ENCODE measurements at regions not wholly inside any gene's neighbourhood (a gene's known extent, or its start where the extent isn't known, plus 50 kb on each side); places are given as distances from the start of the nearest gene placed in this dataset.

- Histone ChIP-seq H3K4me1 (ENCODE audit: control insufficient read depth in 1 of 2, insufficient read depth in 2 of 2, low read length in 2 of 2) (no peaks in the 10 kb centered on the region), H3K9ac (ENCODE audit: insufficient read depth, low read length, poor library complexity, severe bottlenecking) (no peak overlapping the region), H2AFZ (ENCODE audit: insufficient read depth, low read depth, low read length, poor library complexity, severe bottlenecking) (no peak overlapping the region), H3K4me3 (replicated peaks in 1 of 3; ENCODE audit: low read depth in 2 of 3, low read length in 3 of 3) (no peak overlapping the region), H3K27ac (ENCODE audit: low read depth in 1 of 2, low read length in 2 of 2) (no peak overlapping the region), H3K27me3 (ENCODE audit: control insufficient read depth in 2 of 2, insufficient read depth in 2 of 2, low read length in 2 of 2) (no peaks in the 10 kb centered on the region), H3K36me3 (replicated peaks in 1 of 2; ENCODE audit: control insufficient read depth in 1 of 2, insufficient read depth in 2 of 2, low read length in 2 of 2) (no peaks in the 10 kb centered on the region), H3K79me2 (ENCODE audit: insufficient read depth, low read length) (no peaks in the 10 kb centered on the region), H3K9me3 (replicated peaks in 1 of 2; ENCODE audit: control insufficient read depth in 1 of 2, insufficient read depth in 1 of 2, low read length in 2 of 2) (no peaks in the 10 kb centered on the region), H3K4me2 (replicated peaks; ENCODE audit: extremely low read depth, low read length, poor library complexity, severe bottlenecking) (no peak overlapping the region), H4K20me1 (ENCODE audit: insufficient read depth, low read length) (no peaks in the 10 kb centered on the region)
- Mint-ChIP-seq H3K27ac (no peak overlapping the region), H3K9me3 (peaks cover 0 to 7% (median 4%) of the 10 kb centered on the region in 7 donors), H3K27me3 (ENCODE audit: low read depth in 3 of 3) (no peaks in the 10 kb centered on the region), H3K36me3 (no peaks in the 10 kb centered on the region), H3K4me3 (no peak overlapping the region), H3K4me1 (peaks cover 5% of the 10 kb centered on the region)
- 20% methylated on average over 2 of the region's 2 CpGs for WGBS (ENCODE audit: insufficient coverage)
- DNase-seq = no peak
- no peak for TF ChIP-seq CTCF (IDR thresholded peaks at IDR 0.05)
- intact Hi-C loops (cut with micrococcal nuclease) = no loop called here
Measured at GRCh38 chr21:15528346-15528745, 201.4 kb upstream of the USP25 start.

- H3K9me3 Mint-ChIP-seq = peaks cover 0 to 7% (median 3%) of the 10 kb centered on the region in 7 donors
- no peaks in the 10 kb centered on the region for H3K27me3 Mint-ChIP-seq (ENCODE audit: low read depth in 3 of 3)
- Histone ChIP-seq H4K20me1 (ENCODE audit: insufficient read depth, low read length) (no peaks in the 10 kb centered on the region), H3K79me2 (ENCODE audit: insufficient read depth, low read length) (no peaks in the 10 kb centered on the region), H3K36me3 (replicated peaks in 1 of 2; ENCODE audit: control insufficient read depth in 1 of 2, insufficient read depth in 2 of 2, low read length in 2 of 2) (no peaks in the 10 kb centered on the region), H3K4me1 (ENCODE audit: control insufficient read depth in 1 of 2, insufficient read depth in 2 of 2, low read length in 2 of 2) (peaks cover 7 to 9% of the 10 kb centered on the region in 2 donors), H3K4me2 (replicated peaks; ENCODE audit: extremely low read depth, low read length, poor library complexity, severe bottlenecking) (no peak overlapping the region), H3K27ac (ENCODE audit: low read depth in 1 of 2, low read length in 2 of 2) (no peak overlapping the region), H3K9ac (ENCODE audit: insufficient read depth, low read length, poor library complexity, severe bottlenecking) (no peak overlapping the region), H3K27me3 (ENCODE audit: control insufficient read depth in 2 of 2, insufficient read depth in 2 of 2, low read length in 2 of 2) (no peaks in the 10 kb centered on the region), H3K9me3 (replicated peaks in 1 of 2; ENCODE audit: control insufficient read depth in 1 of 2, insufficient read depth in 1 of 2, low read length in 2 of 2) (no peaks in the 10 kb centered on the region), H2AFZ (ENCODE audit: insufficient read depth, low read depth, low read length, poor library complexity, severe bottlenecking) (no peak overlapping the region), H3K4me3 (replicated peaks in 1 of 3; ENCODE audit: low read depth in 2 of 3, low read length in 3 of 3) (no peak overlapping the region)
- no peak for DNase-seq
- H3K4me1 Mint-ChIP-seq = peaks cover 8% of the 10 kb centered on the region
- WGBS (ENCODE audit: insufficient coverage) = 100% methylated on average over 1 of the region's 3 CpGs
- intact Hi-C loops (cut with micrococcal nuclease) = no loop called here
- no peak overlapping the region for H3K27ac Mint-ChIP-seq
- no peaks in the 10 kb centered on the region for H3K36me3 Mint-ChIP-seq
- no peak for TF ChIP-seq CTCF (IDR thresholded peaks at IDR 0.05)
- H3K4me3 Mint-ChIP-seq = no peak overlapping the region
Measured at GRCh38 chr21:15531986-15532385, 197.8 kb upstream of the USP25 start.

Data from CD14-positive monocyte (primary cell).